ENCODE measurements at regions not wholly inside any gene's neighbourhood (a gene's known extent, or its start where the extent isn't known, plus 50 kb on each side); places are given as distances from the start of the nearest gene placed in this dataset.

- no peak for TF ChIP-seq POLR2A (IDR thresholded peaks at IDR 0.05)
- no peak for TF ChIP-seq CTCF (IDR thresholded peaks at IDR 0.05)
These were observed 355.8 kb downstream of the SOX9 start for GRCh38 chr17:72476575-72476986.

Data from testis (tissue), 2 donors.